MCF 10A (cell line): ENCODE measurements at regions not wholly inside any gene's neighbourhood (a gene's known extent, or its start where the extent isn't known, plus 50 kb on each side); places are given as distances from the start of the nearest gene placed in this dataset.

Experiments used
- BruUV-seq: library from RNA; stranded (reverse); fragments of 400-500 nt; replicated peaks from 2 replicates; lab custom pipeline; 2021; lab: Mats Ljungman, UMichigan
- CTCF ChIA-PET: fragments of 300-600 bp; sonication (Branson Sonifier 250); formaldehyde crosslinking; extraction: SDS; loops from one replicate; lab custom pipeline; 2021; ENCODE audit warnings: antibody characterized with exemption, inconsistent platforms; lab: Yijun Ruan, JAX
- POLR2A ChIA-PET: fragments of 300-600, 350-650 bp; sonication (Branson Sonifier 250); formaldehyde crosslinking; extraction: SDS; loops from one replicate; lab custom pipeline; 2020; ENCODE audit warnings: antibody characterized with exemption, inconsistent platforms; lab: Yijun Ruan, JAX
- DNase-seq: peaks from one replicate; pipeline ENCODE4 v3.0.0-alpha.2; 2018; ENCODE audit not compliant: unreplicated experiment
- H3K27ac Mint-ChIP-seq: one replicate; pipeline ENCODE4 v1.8.0; 2022; ENCODE audit warnings: mild to moderate bottlenecking, low read depth, mixed read lengths; ENCODE audit not compliant: unreplicated experiment
- H3K27me3 Mint-ChIP-seq: one replicate; pipeline ENCODE4 v1.8.0; 2022; ENCODE audit warnings: mixed read lengths; ENCODE audit not compliant: insufficient read depth, unreplicated experiment
- H3K36me3 Mint-ChIP-seq: one replicate; pipeline ENCODE4 v1.8.0; 2022; ENCODE audit warnings: mild to moderate bottlenecking, moderate library complexity, mixed read lengths; ENCODE audit not compliant: insufficient read depth, unreplicated experiment
- H3K4me1 Mint-ChIP-seq: one replicate; pipeline ENCODE4 v1.8.0; 2022; ENCODE audit warnings: mixed read lengths; ENCODE audit not compliant: insufficient read depth, unreplicated experiment
- H3K4me3 Mint-ChIP-seq: one replicate; pipeline ENCODE4 v1.8.0; 2022; ENCODE audit warnings: mild to moderate bottlenecking, moderate library complexity, mixed read lengths; ENCODE audit not compliant: unreplicated experiment
- H3K9me3 Mint-ChIP-seq: one replicate; pipeline ENCODE4 v1.8.0; 2022; ENCODE audit warnings: mixed read lengths; ENCODE audit not compliant: unreplicated experiment
- CTCF ChIP-seq: fragments of 200-600 bp; IDR thresholded peaks from one replicate; pipeline ENCODE4 v1.8.0; 2022; ENCODE audit warnings: antibody characterized with exemption, mild to moderate bottlenecking; ENCODE audit not compliant: unreplicated experiment
- intact Hi-C: fragments of 100-400 bp; cut with micrococcal nuclease; formaldehyde crosslinking; loops from 2 replicates; pipeline ENCODE4 v1.14.1; 2022

GRCh38 chr2:137771064-137771463 is 193.2 kb upstream of the HNMT start:
- Mint-ChIP-seq H3K4me1 (no peaks in the 10 kb centered on the region), H3K9me3 (no peaks in the 10 kb centered on the region), H3K36me3 (no peaks in the 10 kb centered on the region), H3K4me3 (no peak overlapping the region), H3K27ac (no peak overlapping the region), H3K27me3 (peaks cover 8% of the 10 kb centered on the region)
- CTCF ChIA-PET = no interaction called here
- no peak for TF ChIP-seq CTCF
- BruUV-seq = no TSS peak
- intact Hi-C loops = no loop called here
- no peak for DNase-seq
- POLR2A ChIA-PET = no interaction called here

GRCh38 chr2:137772451-137772850 is 191.8 kb upstream of the HNMT start:
- H3K36me3 Mint-ChIP-seq = no peaks in the 10 kb centered on the region
- no TSS peak for BruUV-seq
- H3K27ac Mint-ChIP-seq = no peak overlapping the region
- no peaks in the 10 kb centered on the region for H3K27me3 Mint-ChIP-seq
- TF ChIP-seq CTCF = no peak
- POLR2A ChIA-PET = no interaction called here
- no peaks in the 10 kb centered on the region for H3K9me3 Mint-ChIP-seq
- CTCF ChIA-PET = no interaction called here
- no peak for DNase-seq
- H3K4me1 Mint-ChIP-seq = no peaks in the 10 kb centered on the region
- no peak overlapping the region for H3K4me3 Mint-ChIP-seq
- intact Hi-C loops = no loop called here

GRCh38 chr2:137775529-137775928 is 188.7 kb upstream of the HNMT start:
- DNase-seq = no peak
- intact Hi-C loops = no loop called here
- TF ChIP-seq CTCF = no peak
- Mint-ChIP-seq H3K9me3 (no peaks in the 10 kb centered on the region), H3K27ac (no peak overlapping the region), H3K27me3 (no peaks in the 10 kb centered on the region), H3K36me3 (no peaks in the 10 kb centered on the region), H3K4me1 (no peaks in the 10 kb centered on the region), H3K4me3 (no peak overlapping the region)
- BruUV-seq = no TSS peak
- ChIA-PET POLR2A (no interaction called here), CTCF (no interaction called here)

- Mint-ChIP-seq H3K27me3 (no peaks in the 10 kb centered on the region), H3K4me1 (no peaks in the 10 kb centered on the region), H3K9me3 (no peaks in the 10 kb centered on the region), H3K27ac (no peak overlapping the region), H3K4me3 (no peak overlapping the region), H3K36me3 (no peaks in the 10 kb centered on the region)
- intact Hi-C loops = no loop called here
- TF ChIP-seq CTCF = no peak
- no TSS peak for BruUV-seq
- ChIA-PET CTCF (no interaction called here), POLR2A (no interaction called here)
- no peak for DNase-seq
Observed at GRCh38 chr2:137776697-137777096, 187.6 kb upstream of the HNMT start.
